ENCODE measurements at regions not wholly inside any gene's neighbourhood (a gene's known extent, or its start where the extent isn't known, plus 50 kb on each side); places are given as distances from the start of the nearest gene placed in this dataset.

DNA sequence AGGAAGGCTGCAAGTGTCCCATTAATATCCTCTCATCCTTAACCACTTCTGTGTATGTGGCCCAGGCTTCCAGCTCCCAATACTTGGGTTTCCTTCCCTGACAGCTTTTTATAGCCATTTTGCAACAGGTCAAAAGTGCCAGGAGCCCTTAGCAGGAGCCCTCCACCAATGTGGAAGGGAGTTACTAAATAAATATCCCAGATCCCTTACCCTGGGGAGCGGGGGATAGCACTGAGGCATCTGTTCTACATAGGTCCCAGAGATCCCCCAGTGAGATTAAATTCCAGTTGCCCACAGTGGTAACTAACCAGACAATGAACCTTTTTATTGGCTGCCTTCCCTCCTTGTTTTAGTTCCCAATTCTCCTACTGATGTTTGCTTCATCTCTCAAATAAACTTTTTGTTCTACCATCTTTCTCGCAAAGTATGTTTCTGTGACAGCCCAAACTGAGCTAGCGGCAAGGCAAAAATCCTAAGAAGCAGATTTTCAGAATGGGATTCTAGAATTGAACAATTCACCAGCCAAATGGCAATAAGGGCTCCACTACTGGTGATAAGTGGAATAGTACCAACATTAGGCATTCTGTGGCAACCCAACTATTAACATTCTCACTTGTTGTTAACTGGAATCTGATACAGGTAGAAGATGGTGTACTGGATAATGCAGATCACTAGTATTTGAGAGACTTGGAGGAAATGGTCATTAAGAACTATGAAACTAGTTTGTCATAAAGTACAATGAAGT, 83.9 kb upstream of the MAPRE2 start:
- Histone ChIP-seq H4K20me1 (ENCODE audit: control insufficient read depth, insufficient read depth, low read depth, low read length) (no peaks in the 10 kb centered on the region), H3K79me2 (ENCODE audit: control insufficient read depth, low read length) (no peaks in the 10 kb centered on the region), H3K9me2 (replicated peaks; ENCODE audit: control insufficient read depth, low read length) (no peaks in the 10 kb centered on the region), H3F3A (ENCODE audit: control insufficient read depth, insufficient read depth) (no peaks in the 10 kb centered on the region), H3K27ac (ENCODE audit: low read depth, low read length) (no peak overlapping the region), H3K27me3 (ENCODE audit: control insufficient read depth, low read length) (peaks cover 6% of the 10 kb centered on the region), H3K36me3 (ENCODE audit: control insufficient read depth, low read length) (no peaks in the 10 kb centered on the region), H3K4me1 (ENCODE audit: control insufficient read depth, low read length) (no peaks in the 10 kb centered on the region), H3K9me3 (ENCODE audit: control insufficient read depth, insufficient read depth, low read length) (no peaks in the 10 kb centered on the region), H3K4me2 (ENCODE audit: low read length) (no peak overlapping the region), H3K4me3 (ENCODE audit: low read length) (no peak overlapping the region)
- TF ChIP-seq EZH2phosphoT487 (IDR thresholded peaks at IDR 0.05; ENCODE audit: borderline replicate concordance, low read length) = no peak
- TF ChIP-seq, protein P1, sequence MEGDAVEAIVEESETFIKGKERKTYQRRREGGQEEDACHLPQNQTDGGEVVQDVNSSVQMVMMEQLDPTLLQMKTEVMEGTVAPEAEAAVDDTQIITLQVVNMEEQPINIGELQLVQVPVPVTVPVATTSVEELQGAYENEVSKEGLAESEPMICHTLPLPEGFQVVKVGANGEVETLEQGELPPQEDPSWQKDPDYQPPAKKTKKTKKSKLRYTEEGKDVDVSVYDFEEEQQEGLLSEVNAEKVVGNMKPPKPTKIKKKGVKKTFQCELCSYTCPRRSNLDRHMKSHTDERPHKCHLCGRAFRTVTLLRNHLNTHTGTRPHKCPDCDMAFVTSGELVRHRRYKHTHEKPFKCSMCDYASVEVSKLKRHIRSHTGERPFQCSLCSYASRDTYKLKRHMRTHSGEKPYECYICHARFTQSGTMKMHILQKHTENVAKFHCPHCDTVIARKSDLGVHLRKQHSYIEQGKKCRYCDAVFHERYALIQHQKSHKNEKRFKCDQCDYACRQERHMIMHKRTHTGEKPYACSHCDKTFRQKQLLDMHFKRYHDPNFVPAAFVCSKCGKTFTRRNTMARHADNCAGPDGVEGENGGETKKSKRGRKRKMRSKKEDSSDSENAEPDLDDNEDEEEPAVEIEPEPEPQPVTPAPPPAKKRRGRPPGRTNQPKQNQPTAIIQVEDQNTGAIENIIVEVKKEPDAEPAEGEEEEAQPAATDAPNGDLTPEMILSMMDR (IDR thresholded peaks at IDR 0.05; ENCODE audit: low read depth, low read length, poor library complexity, severe bottlenecking) = no peak

DNA sequence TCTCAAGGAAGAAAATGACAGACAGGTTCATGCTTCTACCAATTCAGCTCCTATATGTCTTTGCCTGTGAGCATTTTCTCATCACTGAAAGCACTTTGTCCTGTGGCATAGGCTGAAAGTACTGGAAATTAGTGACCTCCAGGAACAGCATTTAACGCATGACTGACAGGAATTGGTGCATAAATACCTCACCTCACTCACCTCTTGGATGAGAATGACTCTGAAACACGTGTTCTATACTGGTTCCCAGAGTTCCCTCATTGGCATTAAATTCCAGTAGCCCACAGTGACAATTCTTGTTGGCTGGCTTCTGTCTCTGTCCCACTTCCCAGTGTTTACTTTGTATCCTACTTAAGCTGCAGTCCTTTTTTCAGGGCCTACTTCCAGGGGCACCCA, 83.4 kb upstream of the MAPRE2 start:
- Histone ChIP-seq H3F3A (ENCODE audit: control insufficient read depth, insufficient read depth) (no peaks in the 10 kb centered on the region), H3K27ac (ENCODE audit: low read depth, low read length) (no peak overlapping the region), H3K9me2 (replicated peaks; ENCODE audit: control insufficient read depth, low read length) (no peaks in the 10 kb centered on the region), H4K20me1 (ENCODE audit: control insufficient read depth, insufficient read depth, low read depth, low read length) (no peaks in the 10 kb centered on the region), H3K9me3 (ENCODE audit: control insufficient read depth, insufficient read depth, low read length) (no peaks in the 10 kb centered on the region), H3K4me3 (ENCODE audit: low read length) (no peak overlapping the region), H3K27me3 (ENCODE audit: control insufficient read depth, low read length) (peaks cover 6% of the 10 kb centered on the region), H3K36me3 (ENCODE audit: control insufficient read depth, low read length) (no peaks in the 10 kb centered on the region), H3K4me2 (ENCODE audit: low read length) (no peak overlapping the region), H3K79me2 (ENCODE audit: control insufficient read depth, low read length) (no peaks in the 10 kb centered on the region), H3K4me1 (ENCODE audit: control insufficient read depth, low read length) (no peaks in the 10 kb centered on the region)
- TF ChIP-seq, protein P1 (IDR thresholded peaks at IDR 0.05; ENCODE audit: low read depth, low read length, poor library complexity, severe bottlenecking) = no peak
- TF ChIP-seq EZH2phosphoT487 (IDR thresholded peaks at IDR 0.05; ENCODE audit: borderline replicate concordance, low read length) = no peak

DNA sequence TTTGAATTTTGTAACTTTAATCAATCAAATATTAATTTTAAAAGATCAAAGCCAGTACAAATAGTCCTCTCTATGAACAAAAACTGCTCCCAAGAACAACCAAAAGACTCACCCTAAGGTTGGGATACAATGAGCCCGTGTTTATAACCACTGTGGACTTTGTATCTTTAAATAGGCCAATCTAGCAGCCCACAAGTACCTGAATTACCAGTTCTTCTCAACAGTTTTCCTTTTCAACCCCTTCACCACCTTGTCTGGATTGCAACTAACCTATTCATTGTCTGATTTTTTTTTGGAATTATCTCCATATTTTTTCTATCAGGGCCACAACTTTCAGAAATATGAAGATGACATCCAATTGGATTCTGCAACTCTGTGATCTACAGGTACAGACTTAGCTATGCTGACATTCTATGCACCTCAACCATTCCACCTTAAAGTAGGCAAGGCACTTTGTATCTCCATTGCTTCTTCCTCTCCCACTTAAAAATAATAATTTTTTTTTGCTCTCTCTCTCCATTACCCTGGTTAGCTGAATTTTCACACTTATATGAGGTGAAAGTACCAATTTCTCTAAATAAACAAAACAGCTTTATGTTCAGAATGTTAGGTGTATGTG, 81.9 kb upstream of the MAPRE2 start:
- Histone ChIP-seq H3K27me3 (ENCODE audit: control insufficient read depth, low read length) (peaks cover 6% of the 10 kb centered on the region), H3K79me2 (ENCODE audit: control insufficient read depth, low read length) (no peaks in the 10 kb centered on the region), H3K36me3 (ENCODE audit: control insufficient read depth, low read length) (no peaks in the 10 kb centered on the region), H3F3A (ENCODE audit: control insufficient read depth, insufficient read depth) (no peaks in the 10 kb centered on the region), H3K9me2 (replicated peaks; ENCODE audit: control insufficient read depth, low read length) (no peaks in the 10 kb centered on the region), H3K9me3 (ENCODE audit: control insufficient read depth, insufficient read depth, low read length) (no peaks in the 10 kb centered on the region), H4K20me1 (ENCODE audit: control insufficient read depth, insufficient read depth, low read depth, low read length) (no peaks in the 10 kb centered on the region), H3K4me1 (ENCODE audit: control insufficient read depth, low read length) (no peaks in the 10 kb centered on the region), H3K4me2 (ENCODE audit: low read length) (no peak overlapping the region), H3K4me3 (ENCODE audit: low read length) (no peak overlapping the region), H3K27ac (ENCODE audit: low read depth, low read length) (no peak overlapping the region)
- TF ChIP-seq, protein P1 (IDR thresholded peaks at IDR 0.05; ENCODE audit: low read depth, low read length, poor library complexity, severe bottlenecking) = no peak
- TF ChIP-seq EZH2phosphoT487 (IDR thresholded peaks at IDR 0.05; ENCODE audit: borderline replicate concordance, low read length) = no peak

Data from DOHH2 (cell line).